GM21367 (cell line): ENCODE measurements at regions not wholly inside any gene's neighbourhood (a gene's known extent, or its start where the extent isn't known, plus 50 kb on each side); places are given as distances from the start of the nearest gene placed in this dataset.
"Not testable (repeated sequence)": the region's sequence is repeated elsewhere in the genome, so short reads cannot be mapped to it uniquely, and the experiment has no call there.

Source experiments
- ATAC-seq: cut with Tn5 transposase; IDR thresholded peaks from one replicate; pipeline ENCODE4 v1.9.1; 2021; ENCODE audit not compliant: unreplicated experiment

GRCh38 chr12:86723326-86723725, 467.1 kb upstream of the MGAT4C start:
- ATAC-seq = no peak

DNA sequence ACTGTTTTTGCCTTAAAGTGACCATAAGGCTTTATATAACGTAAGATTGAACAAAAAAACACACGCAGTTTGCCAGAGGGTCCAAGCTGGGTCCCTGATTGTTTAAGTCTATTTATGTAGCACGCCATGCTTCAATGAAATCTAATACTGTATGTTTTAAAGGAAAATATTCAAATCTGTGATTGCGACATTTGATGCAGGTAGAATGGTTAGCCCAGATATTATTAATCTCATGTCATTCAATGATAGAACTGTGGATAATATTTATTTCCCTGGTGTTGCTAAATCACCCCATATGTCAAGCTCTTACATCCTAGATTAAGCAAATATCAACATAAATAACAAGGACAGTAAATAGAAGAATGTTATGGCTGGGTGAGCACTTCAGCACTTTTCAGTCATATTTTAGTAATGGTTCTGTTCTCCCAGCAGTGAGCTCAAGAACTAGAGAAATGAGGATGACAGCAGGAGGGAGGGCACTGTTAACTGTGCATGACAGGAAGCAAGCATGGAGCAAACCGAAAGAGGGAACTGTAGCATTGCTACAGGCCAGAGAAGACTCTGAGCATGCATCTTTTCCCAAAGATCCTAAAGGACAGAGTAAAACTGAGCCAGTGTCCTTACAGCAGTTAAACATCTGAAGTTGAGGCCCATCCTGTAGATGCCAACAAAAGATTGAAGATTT, 465.7 kb upstream of the MGAT4C start:
- ATAC-seq = no peak

DNA sequence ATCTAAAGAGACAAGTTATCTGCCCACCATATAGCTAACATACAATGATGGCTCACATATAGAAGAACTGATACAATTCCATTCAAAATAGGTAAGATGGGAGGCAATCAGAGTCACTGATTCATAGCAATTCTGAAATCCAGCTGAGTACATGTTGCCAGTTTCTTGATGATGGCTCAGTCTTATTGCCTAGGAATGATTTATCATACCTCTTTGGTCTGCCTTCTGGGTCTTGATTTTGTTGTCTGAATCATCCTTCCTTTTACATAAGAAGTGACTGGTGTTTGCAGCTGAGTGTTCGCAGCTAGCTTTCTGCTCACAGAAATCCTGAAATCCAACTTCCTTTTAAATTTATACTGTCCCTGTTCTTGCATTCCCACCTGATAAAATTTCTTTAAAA, 463.2 kb upstream of the MGAT4C start:
- no peak for ATAC-seq

- ATAC-seq = no peak
Measured at GRCh38 chr12:86713121-86713520, 456.9 kb upstream of the MGAT4C start.

DNA sequence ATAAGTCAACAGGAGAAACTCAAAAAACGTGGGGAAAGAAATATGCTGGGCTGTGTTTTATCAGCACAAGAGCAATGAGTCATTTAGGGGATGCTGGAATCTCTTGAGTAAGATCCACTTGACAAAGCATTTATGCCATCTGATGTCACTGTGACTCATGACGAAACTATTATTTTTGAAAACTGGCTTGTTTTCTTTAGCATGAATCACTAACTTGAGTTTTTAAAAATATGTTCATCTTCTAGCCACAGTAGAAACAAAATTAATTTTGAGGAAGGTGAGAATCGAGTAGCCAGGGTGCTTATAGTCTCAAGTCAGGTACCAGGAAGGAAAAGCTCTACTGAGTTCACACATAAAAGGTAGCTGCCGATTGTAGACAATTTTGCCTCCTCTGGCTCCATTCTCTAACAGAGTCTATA, 456.2 kb upstream of the MGAT4C start:
- ATAC-seq = no peak

GRCh38 chr12:86711731-86712130, 455.5 kb upstream of the MGAT4C start:
- ATAC-seq = no peak

DNA sequence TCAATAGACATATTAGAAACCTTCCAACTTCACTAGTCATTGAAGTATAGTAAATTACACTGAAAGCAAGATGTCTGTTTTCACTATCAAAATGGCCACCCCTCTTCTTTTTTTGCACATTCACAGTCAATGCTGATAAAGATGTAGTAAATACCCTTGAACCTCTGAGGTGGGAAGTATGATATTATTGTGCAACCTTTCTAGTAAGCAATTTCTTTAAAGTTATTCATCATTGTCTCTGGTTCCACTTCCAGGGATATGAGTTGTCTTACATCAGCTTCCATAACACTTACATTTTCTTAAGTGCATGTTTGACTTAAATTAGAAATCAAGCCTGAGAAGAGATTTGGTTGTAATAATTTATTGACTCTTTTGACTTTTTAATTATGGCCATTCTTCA, 453.9 kb upstream of the MGAT4C start:
- ATAC-seq = no peak

- ATAC-seq = not testable (repeated sequence)
Measured at GRCh38 chr12:86709017-86709416, 452.8 kb upstream of the MGAT4C start.

DNA sequence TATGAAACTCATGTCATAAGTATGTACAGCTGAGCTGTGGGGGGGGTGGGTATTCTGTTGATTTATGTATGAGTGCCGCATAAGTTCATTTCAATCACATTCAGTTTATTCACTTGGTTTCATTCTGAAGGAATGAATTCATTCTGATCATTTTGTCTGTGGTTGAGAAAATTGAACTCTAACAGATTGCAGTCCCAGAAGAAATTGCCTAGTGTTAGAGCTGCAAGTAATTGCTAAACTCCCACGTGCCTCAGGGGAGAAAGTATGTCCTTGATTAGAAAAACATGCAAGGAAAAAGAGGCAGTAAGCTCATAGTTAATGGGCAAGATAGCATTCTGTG, 442.4 kb upstream of the MGAT4C start:
- ATAC-seq = no peak

GRCh38 chr12:86697916-86698640, 441.9 kb upstream of the MGAT4C start:
- ATAC-seq = no peak

DNA sequence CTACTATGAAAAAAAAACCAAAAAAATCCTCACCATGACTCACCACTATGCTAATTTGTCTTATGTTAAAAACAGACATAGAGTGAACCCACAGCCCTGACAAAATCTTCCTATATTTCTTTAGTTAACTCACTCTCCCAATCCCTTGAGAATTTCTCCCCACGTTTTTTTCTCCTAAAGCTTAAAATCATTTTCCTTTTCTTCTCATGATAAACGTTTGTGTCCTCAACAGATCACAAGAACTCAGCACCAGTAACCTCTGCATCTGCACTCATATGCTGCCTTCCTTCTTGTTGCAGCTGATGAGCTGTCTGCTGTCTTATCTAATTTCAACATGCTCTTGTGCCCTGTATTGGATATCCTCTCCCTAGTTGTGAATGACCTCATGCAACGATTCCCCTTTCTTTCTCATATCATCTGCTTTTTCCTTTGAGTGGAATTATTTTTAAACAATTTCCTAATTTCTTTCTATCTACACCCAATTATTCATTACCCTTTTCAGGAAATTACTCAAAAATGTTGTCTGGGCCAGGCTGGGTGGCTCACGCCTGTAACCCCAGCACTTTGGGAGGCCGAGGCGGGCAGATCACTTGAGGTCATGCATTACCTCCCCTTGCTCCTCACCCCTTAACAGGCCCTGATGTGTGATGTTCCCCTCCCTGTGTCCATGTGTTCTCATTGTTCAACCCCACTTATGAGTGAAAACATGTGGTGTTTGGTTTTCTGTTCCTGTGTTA, 427.5 kb upstream of the MGAT4C start:
- ATAC-seq = no peak

GRCh38 chr12:86681060-86681459, 424.9 kb upstream of the MGAT4C start:
- no peak for ATAC-seq

DNA sequence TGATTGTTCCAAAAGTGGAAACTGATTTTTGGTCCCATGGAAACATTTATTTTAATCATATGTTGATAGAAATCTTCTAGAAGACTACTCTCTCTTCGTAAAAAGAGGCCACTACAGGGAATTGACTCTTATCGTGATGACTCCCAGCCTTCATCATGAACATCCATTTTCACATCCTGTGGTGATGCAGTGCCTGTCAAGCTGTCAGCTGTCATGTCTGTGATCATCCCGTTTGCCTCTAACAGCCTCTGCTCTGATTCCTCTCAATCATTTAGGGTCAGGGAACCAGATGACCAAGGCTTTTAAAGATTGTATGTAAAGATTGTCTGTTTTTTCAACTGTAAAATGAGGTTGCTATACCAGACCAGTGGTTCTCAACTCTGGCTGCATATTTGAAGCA, 419.0 kb upstream of the MGAT4C start:
- ATAC-seq = no peak

GRCh38 chr12:86670986-86671385, 414.8 kb upstream of the MGAT4C start:
- ATAC-seq = no peak

DNA sequence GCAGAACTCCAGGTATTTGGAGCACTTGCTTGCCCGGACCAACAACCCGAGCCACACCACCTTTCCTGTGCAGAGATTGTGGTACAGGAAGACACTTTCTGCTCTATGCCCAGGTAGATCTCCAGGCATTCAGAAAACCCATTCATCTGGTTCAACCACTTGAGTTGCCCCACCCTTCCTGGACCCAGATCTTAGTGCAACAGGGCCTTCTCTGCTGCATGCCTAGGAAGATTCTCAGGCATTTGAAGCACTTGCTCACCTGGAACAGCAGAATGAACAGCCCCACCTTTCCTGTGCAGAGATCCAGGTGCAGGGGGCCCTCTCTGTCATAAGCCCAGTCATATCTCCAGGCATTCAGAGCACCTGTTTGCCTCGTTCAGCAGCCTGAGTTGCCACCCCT, 412.8 kb upstream of the MGAT4C start:
- ATAC-seq = no peak

- ATAC-seq = no peak
Measured at GRCh38 chr12:86666316-86666715, 410.1 kb upstream of the MGAT4C start.

DNA sequence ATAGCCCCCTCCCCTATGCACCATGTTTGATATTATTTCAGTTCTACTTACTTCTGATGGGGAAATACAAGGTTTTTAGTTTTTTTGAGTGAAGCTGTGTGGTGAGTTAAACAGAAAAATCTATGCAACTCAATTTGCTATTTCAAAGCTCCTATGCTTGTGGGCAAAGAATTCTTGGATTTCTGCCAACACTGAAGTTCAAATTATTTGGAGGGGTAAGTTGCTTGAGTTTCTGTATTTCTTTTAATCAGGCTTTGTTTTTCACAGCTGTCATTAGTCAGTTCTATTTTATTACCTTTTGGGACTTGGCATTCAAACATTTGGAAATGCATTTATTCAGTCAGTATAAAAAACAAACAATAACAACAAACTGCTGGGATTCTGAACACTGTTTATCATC, 407.5 kb upstream of the MGAT4C start:
- no peak for ATAC-seq

DNA sequence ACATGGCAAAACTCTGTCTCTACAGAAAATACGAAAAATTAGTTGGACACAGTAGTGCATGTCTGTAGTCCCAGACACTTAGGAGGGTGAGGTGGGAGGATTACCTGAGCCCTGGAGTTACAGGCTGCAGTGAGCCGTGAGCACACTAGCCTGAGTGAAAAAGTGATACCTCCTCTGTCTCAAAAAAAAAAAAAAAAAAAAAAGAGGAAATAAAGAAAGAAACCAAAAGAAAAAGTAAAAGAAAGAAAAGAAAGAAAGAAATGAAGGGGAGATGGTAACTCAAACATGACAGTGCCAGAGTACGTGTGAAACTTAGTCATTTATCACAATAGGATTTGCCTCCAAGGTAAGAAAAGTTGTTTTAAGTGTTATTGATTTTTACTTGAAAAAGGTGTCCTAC, 407.0 kb upstream of the MGAT4C start:
- ATAC-seq = no peak

- no peak for ATAC-seq
Measured at GRCh38 chr12:86662464-86662863, 406.3 kb upstream of the MGAT4C start.

DNA sequence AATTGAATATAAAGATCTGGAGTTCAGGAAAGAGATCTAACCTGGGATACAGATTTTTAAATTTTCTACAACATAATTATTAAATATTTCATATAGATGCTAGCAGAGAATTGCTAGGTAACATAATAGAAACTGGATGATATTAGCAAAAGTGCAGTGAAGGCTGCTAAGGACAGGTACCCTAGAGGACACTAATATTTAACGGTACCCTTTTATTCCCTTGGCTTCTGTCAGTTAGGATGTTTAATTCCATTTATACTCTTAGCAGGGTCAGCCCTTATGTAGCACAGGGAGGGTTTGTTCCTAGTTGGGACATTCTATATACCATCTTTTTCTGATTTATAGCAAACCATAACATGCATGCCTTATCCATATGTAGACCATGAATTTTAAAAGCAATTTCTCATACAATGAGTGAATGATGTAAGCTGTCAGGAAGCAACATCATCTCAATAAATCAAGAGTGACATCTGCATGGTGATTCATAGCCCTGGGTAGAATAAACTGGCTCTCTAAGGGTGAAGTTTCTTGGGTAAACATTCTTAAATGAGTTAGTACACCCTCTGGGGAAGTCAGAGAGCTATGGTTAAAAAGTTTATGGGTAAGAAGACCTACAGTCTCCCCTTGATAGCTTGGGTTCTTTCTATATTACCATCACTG, 404.4 kb upstream of the MGAT4C start:
- ATAC-seq = no peak

DNA sequence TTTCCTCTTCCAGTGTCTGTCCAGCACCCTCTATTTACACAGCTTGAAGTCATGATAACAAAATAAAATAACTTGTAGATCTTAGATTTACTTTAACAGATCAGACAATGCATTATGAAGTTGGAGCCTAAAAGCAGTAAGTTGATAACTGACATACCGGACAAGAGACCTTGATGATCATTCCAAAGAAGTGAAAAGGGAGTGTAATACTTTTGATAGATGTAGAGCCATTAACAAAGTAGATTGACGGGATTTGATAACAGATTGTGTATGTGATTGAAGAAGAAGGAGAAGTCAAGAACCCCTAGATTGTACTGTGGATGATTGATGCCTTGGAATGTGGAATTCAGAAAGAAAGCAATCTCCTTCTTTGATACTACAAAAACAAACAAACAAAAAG, 403.8 kb upstream of the MGAT4C start:
- ATAC-seq = no peak

DNA sequence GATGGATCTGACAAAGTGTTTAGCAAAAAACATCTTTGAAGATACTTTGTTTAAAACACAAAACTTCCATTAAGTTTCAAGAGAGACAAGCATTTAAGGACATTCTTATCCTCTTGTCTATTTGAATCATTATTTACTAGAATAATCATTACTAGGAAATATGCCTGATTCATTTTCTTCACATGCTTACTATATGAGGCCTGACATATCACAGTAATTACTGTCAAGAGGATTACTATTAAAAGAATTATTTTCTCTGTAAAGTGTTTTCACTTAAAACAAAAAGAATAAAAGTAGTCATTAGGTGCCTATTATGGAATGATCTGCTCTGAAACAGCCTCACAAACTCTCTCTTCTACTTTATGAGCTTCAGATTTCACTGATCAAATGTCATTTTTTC, 402.1 kb upstream of the MGAT4C start:
- ATAC-seq = no peak
